ENCODE measurements at regions not wholly inside any gene's neighbourhood (a gene's known extent, or its start where the extent isn't known, plus 50 kb on each side); places are given as distances from the start of the nearest gene placed in this dataset.

DNA sequence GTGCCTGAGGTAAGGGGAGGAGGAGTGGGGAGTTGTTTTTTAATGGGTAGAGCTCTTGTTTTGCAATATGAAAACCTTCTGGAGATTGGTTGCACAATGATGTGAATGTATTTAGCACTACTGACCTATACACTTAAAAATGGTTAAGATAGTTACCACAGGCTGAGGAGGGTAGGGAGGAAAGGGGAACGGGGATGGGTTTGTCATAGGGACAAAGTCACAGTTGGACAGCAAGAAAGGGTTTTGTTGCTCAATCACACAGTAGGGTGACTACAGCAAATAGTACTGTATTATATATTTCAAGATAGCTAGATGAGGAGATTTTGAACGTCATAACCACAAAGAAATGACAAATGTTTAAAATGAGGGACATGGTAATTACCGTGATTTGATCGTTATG is 1562.4 kb downstream of the AACS start:
- H3K4me3 ChIP-seq (ENCODE audit: low read length) = no peak overlapping the region
- no peaks in the 10 kb centered on the region for H3K9me3 ChIP-seq (ENCODE audit: low read length)
- no peak overlapping the region for H3K9ac ChIP-seq (ENCODE audit: low read length)
- H3K9me2 ChIP-seq (ENCODE audit: insufficient read depth, low read length) = no peaks in the 10 kb centered on the region
- H3K4me2 ChIP-seq (ENCODE audit: low read length) = no peak overlapping the region
- H3K27ac ChIP-seq (ENCODE audit: low read length) = no peak overlapping the region
- no peak overlapping the region for H2AFZ ChIP-seq (ENCODE audit: low read depth, low read length)
- no peaks in the 10 kb centered on the region for H3K79me2 ChIP-seq (replicated peaks; ENCODE audit: insufficient read depth, low read length)
- H3K36me3 ChIP-seq (ENCODE audit: insufficient read depth, low read length) = no peaks in the 10 kb centered on the region
- TF ChIP-seq EZH2 (IDR thresholded peaks at IDR 0.05; ENCODE audit: borderline replicate concordance, insufficient read depth, low read length, poor library complexity, severe bottlenecking) (no peak), POLR2AphosphoS5 (IDR thresholded peaks at IDR 0.05) (no peak), EP300 (conservative IDR thresholded peaks at IDR 0.05; ENCODE audit: poor library complexity, severe bottlenecking) (no peak), SMC3 (conservative IDR thresholded peaks at IDR 0.05; ENCODE audit: poor library complexity) (no peak), TAF1 (IDR thresholded peaks at IDR 0.05; ENCODE audit: low read depth) (no peak), MXI1 (conservative IDR thresholded peaks at IDR 0.05; ENCODE audit: poor library complexity, severe bottlenecking) (no peak), RAD21 (conservative IDR thresholded peaks at IDR 0.05) (no peak)
- TF ChIP-seq, protein P1, sequence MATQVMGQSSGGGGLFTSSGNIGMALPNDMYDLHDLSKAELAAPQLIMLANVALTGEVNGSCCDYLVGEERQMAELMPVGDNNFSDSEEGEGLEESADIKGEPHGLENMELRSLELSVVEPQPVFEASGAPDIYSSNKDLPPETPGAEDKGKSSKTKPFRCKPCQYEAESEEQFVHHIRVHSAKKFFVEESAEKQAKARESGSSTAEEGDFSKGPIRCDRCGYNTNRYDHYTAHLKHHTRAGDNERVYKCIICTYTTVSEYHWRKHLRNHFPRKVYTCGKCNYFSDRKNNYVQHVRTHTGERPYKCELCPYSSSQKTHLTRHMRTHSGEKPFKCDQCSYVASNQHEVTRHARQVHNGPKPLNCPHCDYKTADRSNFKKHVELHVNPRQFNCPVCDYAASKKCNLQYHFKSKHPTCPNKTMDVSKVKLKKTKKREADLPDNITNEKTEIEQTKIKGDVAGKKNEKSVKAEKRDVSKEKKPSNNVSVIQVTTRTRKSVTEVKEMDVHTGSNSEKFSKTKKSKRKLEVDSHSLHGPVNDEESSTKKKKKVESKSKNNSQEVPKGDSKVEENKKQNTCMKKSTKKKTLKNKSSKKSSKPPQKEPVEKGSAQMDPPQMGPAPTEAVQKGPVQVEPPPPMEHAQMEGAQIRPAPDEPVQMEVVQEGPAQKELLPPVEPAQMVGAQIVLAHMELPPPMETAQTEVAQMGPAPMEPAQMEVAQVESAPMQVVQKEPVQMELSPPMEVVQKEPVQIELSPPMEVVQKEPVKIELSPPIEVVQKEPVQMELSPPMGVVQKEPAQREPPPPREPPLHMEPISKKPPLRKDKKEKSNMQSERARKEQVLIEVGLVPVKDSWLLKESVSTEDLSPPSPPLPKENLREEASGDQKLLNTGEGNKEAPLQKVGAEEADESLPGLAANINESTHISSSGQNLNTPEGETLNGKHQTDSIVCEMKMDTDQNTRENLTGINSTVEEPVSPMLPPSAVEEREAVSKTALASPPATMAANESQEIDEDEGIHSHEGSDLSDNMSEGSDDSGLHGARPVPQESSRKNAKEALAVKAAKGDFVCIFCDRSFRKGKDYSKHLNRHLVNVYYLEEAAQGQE (IDR thresholded peaks at IDR 0.05; ENCODE audit: borderline replicate concordance) = no peak
- TF ChIP-seq, protein P2, sequence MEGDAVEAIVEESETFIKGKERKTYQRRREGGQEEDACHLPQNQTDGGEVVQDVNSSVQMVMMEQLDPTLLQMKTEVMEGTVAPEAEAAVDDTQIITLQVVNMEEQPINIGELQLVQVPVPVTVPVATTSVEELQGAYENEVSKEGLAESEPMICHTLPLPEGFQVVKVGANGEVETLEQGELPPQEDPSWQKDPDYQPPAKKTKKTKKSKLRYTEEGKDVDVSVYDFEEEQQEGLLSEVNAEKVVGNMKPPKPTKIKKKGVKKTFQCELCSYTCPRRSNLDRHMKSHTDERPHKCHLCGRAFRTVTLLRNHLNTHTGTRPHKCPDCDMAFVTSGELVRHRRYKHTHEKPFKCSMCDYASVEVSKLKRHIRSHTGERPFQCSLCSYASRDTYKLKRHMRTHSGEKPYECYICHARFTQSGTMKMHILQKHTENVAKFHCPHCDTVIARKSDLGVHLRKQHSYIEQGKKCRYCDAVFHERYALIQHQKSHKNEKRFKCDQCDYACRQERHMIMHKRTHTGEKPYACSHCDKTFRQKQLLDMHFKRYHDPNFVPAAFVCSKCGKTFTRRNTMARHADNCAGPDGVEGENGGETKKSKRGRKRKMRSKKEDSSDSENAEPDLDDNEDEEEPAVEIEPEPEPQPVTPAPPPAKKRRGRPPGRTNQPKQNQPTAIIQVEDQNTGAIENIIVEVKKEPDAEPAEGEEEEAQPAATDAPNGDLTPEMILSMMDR (IDR thresholded peaks at IDR 0.05; ENCODE audit: poor library complexity, severe bottlenecking) = no peak
- H4K20me1 ChIP-seq (ENCODE audit: insufficient read depth) = no peaks in the 10 kb centered on the region
- no peaks in the 10 kb centered on the region for H3K27me3 ChIP-seq (ENCODE audit: insufficient read depth, low read depth, low read length)
- no peaks in the 10 kb centered on the region for H3F3A ChIP-seq (ENCODE audit: insufficient read depth, low read length, poor library complexity, severe bottlenecking)

DNA sequence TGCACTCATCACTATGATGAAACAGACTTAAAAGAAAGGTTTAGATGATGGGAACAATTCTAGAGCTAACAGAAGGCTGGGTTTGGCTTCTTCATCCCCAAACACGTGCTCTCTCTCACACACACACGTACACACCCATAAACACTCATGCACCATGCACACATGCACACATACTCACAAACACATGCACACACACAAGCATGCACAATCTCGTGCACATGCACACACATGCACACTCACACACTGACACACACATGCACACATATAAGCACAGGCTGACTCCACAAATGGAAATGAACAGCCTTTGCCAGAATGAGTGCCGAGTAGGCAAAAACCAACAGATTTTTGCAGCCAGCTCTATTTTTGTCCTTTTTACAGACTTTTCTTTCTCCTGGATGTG is 1571.6 kb downstream of the AACS start:
- no peaks in the 10 kb centered on the region for H3F3A ChIP-seq (ENCODE audit: insufficient read depth, low read length, poor library complexity, severe bottlenecking)
- H3K9me2 ChIP-seq (ENCODE audit: insufficient read depth, low read length) = no peaks in the 10 kb centered on the region
- no peak overlapping the region for H3K9ac ChIP-seq (ENCODE audit: low read length)
- H3K27me3 ChIP-seq (ENCODE audit: insufficient read depth, low read depth, low read length) = no peaks in the 10 kb centered on the region
- no peaks in the 10 kb centered on the region for H3K36me3 ChIP-seq (ENCODE audit: insufficient read depth, low read length)
- H3K4me2 ChIP-seq (ENCODE audit: low read length) = no peak overlapping the region
- no peak overlapping the region for H3K27ac ChIP-seq (ENCODE audit: low read length)
- TF ChIP-seq POLR2AphosphoS5 (IDR thresholded peaks at IDR 0.05) (no peak), MXI1 (conservative IDR thresholded peaks at IDR 0.05; ENCODE audit: poor library complexity, severe bottlenecking) (no peak), SMC3 (conservative IDR thresholded peaks at IDR 0.05; ENCODE audit: poor library complexity) (no peak), RAD21 (conservative IDR thresholded peaks at IDR 0.05) (no peak), EP300 (conservative IDR thresholded peaks at IDR 0.05; ENCODE audit: poor library complexity, severe bottlenecking) (no peak), EZH2 (IDR thresholded peaks at IDR 0.05; ENCODE audit: borderline replicate concordance, insufficient read depth, low read length, poor library complexity, severe bottlenecking) (no peak), TAF1 (IDR thresholded peaks at IDR 0.05; ENCODE audit: low read depth) (no peak)
- TF ChIP-seq, protein P1 (IDR thresholded peaks at IDR 0.05; ENCODE audit: borderline replicate concordance) = no peak
- TF ChIP-seq, protein P2 (IDR thresholded peaks at IDR 0.05; ENCODE audit: poor library complexity, severe bottlenecking) = no peak
- no peaks in the 10 kb centered on the region for H3K79me2 ChIP-seq (replicated peaks; ENCODE audit: insufficient read depth, low read length)
- no peak overlapping the region for H2AFZ ChIP-seq (ENCODE audit: low read depth, low read length)
- no peaks in the 10 kb centered on the region for H4K20me1 ChIP-seq (ENCODE audit: insufficient read depth)
- no peak overlapping the region for H3K4me3 ChIP-seq (ENCODE audit: low read length)
- no peaks in the 10 kb centered on the region for H3K9me3 ChIP-seq (ENCODE audit: low read length)
